ENCODE measurements at regions not wholly inside any gene's neighbourhood (a gene's known extent, or its start where the extent isn't known, plus 50 kb on each side); places are given as distances from the start of the nearest gene placed in this dataset.

GRCh38 chr20:23253524-23253923 lies 97.1 kb upstream of the NXT1 start:
- no peak for DNase-seq (ENCODE audit: low read depth)

- no peak for DNase-seq (ENCODE audit: low read depth)
These were observed 98.8 kb upstream of the NXT1 start for GRCh38 chr20:23251779-23252178.

DNA sequence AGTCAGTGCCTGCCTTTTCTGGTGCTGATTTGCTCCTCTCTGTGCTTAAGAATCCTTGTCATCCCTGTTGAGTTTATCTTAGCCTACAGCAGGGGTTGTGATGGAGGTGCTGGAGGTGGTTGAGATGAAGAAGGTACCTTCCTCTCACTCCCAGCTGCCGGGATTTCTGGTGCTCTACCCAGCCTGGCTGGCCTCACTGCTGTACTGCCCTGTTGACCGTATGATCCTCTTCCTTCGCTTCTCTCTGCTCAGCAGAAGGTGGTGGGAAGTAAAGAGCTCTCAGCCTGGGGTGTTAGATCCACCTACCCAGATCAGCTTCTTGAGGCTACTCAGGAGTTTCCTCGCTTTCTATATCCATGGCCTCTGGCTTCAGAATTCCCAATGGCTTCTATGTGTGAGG lies 101.0 kb upstream of the NXT1 start:
- DNase-seq (ENCODE audit: low read depth) = no peak

GRCh38 chr20:23248461-23248882 lies 102.1 kb upstream of the NXT1 start:
- peak; percentile 48 for DNase-seq (ENCODE audit: low read depth)

- no peak for DNase-seq (ENCODE audit: low read depth)
These were observed 103.6 kb upstream of the NXT1 start for GRCh38 chr20:23246717-23247664.

GRCh38 chr20:23245553-23246181 lies 104.9 kb upstream of the NXT1 start:
- peak; percentile 44 for DNase-seq (ENCODE audit: low read depth)

DNA sequence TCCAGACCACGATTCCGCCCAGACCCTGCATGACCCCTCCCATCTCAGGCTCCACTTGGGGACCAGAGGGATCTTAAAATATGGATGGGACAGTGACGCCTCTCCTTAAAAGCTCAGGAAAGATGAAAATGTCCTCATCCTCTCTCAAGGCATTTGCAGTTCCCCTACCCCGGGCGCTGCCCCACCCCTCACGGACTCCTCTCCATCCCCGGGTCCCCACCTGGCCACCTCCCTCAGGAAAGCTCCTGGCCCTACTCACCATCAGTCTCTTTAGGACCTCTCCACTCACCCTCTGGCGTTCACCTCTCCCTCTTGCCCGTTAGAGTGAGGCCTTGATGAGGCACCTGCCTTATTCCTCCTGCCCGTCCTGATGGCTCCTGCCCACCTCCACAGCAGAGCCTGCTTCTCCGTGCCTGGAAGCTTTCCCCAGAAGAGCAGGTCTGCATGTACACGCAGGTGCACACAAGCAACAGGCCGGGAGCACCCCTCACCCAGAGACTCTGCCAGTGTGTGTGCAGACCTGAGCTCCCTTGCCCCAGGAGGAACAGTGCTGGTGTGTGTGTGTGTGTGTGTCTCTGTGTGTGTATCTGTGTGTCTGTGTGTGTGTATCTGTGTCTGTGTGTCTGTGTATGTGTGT lies 105.6 kb upstream of the NXT1 start:
- no peak for DNase-seq (ENCODE audit: low read depth)

DNA sequence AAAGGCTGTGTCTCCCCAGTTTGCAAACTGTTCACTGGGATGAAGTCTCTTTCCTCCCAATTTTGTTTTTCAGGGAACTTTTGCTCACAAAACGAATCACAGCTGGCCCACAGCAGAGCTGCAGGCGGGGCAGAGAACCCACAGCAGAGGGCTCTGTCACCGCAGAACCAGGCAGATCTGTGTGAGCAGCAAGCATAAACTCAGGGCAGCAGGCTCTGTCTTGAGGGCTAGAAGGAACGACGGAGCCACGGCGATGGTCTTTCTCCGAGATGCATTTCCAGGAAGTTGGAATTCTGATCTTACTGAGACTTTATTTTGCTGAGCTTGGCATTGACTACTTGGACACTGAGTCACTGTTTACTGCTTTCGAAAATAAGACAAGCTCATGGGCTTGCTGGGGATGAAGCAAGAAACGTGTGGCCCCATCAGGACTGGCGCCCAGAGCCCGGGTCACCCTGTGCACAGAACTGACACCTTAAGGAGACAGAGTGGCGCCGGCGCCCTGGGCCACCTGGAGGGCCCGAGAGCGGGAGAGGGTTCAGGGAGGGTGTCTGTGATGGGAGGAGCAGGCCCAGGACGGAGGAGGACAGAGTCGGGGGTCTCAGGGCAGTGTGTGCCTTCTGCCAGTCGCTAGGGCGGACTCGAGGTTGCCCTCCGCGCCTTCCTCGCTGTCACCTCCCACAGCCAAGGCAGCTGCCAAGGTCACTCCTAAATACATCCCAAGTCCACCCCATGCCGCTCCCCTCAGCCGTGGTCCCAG lies 106.3 kb upstream of the NXT1 start:
- DNase-seq (ENCODE audit: low read depth) = peak; percentile 51

DNA sequence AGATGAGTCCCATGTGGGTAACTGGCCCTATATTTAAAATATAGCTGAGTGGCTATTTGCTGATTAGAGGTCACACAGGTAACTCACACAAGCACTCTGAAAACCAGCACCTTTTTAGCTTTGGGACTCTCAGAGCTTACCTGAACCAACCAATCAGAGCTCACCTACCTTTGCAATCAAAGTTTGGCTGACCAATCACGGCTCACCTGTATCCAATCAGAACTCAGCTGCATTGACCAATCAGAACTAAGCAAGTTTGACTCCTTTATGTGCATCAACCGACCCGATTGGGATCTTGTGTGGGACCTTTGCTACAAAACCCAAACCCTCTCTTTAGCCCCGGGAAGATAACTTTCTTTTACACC lies 106.8 kb upstream of the NXT1 start:
- DNase-seq (ENCODE audit: low read depth) = no peak

DNA sequence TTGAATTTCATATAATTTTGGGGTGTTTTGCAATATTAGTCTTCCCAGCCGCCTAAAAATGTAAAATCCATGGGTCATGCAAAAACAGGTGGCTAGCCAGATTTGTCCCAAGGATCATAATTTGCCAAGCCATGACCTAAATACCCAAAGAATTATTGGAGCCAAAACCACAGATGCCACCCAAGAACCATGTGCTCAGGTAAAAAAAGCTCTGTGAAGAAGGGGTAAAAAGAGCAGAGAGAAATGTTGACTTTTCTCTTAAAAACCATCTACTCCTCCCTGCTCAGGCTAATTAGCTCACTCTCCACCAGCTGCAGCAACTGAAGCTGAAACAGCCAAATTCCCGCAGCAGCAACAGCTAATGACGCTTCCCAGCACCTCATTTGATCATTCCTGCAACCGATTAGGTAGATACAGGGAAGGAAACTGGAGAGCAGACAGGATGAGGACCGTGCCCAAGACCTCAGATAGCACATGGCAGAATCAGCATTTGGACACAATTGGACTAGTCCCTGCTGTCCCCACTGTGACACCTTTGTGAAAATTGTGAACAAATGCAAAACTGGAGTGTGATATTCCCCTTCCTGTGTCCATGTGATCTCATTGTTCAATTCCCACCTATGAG lies 107.9 kb upstream of the NXT1 start:
- no peak for DNase-seq (ENCODE audit: low read depth)

DNA sequence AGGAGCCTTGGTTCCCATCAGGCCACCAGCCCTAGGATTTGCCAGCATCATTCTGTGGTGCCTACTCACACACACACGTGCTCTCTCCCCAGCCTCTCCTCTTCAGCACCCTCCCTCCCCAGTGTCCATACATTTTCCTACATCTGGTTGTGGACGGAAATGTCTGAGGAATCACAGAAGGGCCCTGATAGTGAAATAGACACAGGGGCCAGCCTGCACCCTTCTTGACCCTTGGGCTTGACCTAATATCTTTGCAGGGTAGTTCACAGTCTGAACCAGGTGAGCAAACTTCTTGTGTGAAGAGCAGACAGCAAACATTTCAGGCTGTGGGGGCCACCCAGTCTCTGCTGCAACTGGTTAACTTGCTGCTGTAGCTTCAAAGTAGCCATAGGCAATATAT lies 108.5 kb upstream of the NXT1 start:
- no peak for DNase-seq (ENCODE audit: low read depth)

DNA sequence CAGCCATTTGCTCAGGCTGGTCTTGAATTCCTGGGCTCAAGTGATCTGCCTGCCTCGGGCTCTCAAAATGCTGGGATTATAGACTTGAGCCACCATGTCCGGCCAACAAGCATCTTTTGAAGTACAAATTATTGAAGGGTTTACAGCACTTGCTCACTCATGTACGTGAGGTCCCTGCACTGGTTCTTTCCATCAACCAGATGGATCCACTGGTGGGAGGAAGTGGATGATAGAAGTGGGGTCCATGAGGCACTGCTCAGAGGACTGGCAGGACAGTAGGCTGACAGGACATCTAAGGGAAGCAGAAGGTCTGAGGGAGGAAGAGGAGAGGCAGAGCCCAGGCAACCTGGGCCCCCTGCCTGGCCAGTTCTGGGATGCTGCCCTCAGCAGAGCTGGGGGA lies 109.2 kb upstream of the NXT1 start:
- DNase-seq (ENCODE audit: low read depth) = no peak

- no peak for DNase-seq (ENCODE audit: low read depth)
These were observed 110.1 kb upstream of the NXT1 start for GRCh38 chr20:23240519-23240918.

- no peak for DNase-seq (ENCODE audit: low read depth)
These were observed 113.4 kb upstream of the NXT1 start for GRCh38 chr20:23237201-23237600.

DNA sequence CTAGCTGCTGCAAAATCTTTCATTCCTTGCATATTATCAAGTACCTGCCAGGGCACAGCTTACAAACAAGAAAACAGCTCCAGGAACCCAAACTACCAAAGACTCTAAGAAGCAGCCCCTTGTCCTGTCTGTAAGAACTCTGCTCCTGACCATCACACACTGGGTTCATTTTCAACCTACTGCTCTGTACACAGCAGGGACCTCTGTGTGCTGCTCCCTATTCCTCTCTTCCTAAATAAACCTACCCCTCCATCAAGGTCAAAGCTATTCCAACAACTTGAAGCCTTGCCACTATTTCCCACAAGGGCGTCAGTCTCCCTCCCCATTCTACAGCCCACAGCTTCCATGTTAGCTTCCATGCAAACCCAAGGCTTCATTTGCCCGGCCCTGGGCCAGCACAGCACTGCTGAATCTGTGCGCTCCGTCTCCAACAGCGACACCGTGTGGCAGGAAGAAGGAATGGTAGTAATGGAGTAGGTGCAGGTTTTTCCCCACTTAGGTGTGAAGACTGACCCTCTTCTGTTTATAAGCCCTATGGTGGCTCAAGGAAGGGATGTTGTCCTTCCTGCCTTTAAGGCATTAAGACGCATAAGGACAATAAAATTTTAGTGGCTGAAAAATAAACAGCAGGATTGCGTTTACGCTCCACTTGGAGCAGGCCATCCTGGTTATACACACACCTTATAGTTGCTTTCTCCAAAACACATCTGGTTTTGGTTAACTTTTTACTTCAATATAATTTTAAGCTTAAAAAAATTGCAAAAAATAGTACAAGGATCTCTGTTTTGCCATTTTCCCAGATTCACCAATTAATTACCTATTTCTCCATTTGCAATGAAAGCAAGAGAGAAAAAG lies 115.2 kb upstream of the NXT1 start:
- peak; percentile 60 for DNase-seq (ENCODE audit: low read depth)

DNA sequence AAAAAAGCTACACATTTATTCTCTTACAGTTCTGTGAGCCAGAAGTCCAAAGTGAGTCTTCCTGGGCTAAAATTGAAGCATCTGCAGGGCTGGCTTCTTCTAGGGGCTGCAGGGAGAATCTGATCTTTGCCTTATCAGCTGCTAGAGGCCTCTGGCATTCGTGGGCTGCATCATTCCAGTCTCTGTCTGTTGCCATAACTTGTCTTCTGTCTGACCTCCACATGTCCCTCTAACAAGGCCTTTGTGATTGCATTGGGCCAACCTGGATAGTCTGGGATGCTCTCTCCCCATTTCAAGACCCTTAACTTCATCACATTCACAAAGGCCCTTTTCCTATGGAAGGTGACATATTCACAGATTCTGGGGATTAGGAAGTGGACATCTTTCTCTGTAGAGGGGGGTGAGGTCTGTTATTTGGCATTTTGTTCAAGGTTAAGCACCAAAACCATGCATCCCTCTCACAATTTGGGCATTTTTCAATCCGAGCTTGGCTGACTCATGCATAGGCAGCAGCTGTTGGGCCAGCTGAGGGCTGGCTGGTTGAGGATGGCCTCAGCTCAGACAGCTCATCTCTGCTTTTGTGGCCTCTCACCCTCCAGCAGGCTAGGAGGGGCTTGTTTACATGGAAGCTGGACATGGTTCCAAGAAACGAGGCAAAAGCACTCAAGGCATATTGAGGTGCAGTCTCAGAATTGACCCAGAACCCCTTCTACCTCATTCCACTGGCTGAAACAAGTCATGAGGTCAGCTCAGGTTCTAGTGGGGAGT lies 116.1 kb upstream of the NXT1 start:
- DNase-seq (ENCODE audit: low read depth) = peak; percentile 95

DNA sequence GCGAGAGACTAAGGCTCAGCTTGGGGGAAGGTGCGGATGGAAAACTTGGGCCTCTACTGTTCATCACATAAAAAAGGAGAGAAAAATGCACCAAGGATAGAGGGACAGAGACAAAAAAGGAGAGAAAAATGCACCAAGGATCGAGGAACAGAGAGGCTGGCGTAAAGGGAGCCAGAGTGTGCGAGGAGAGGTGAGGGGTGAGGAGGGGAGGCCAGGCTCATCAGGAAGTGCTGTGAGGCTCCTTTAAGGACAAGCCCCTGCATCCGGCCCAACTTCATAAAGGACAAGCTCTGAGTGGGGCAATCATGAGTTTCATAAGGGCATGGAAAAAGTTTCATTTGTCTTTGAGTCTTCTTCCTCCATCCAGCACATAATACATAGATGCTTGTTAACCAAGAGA lies 117.2 kb upstream of the NXT1 start:
- DNase-seq (ENCODE audit: low read depth) = no peak

- DNase-seq (ENCODE audit: low read depth) = no peak
These were observed 117.8 kb upstream of the NXT1 start for GRCh38 chr20:23232679-23233308.

- DNase-seq (ENCODE audit: low read depth) = no peak
These were observed 118.4 kb upstream of the NXT1 start for GRCh38 chr20:23232219-23232581.

All from LHCN-M2 (cell line).